ENCODE measurements at regions not wholly inside any gene's neighbourhood (a gene's known extent, or its start where the extent isn't known, plus 50 kb on each side); places are given as distances from the start of the nearest gene placed in this dataset.
"Not testable (repeated sequence)": the region's sequence is repeated elsewhere in the genome, so short reads cannot be mapped to it uniquely, and the experiment has no call there.

DNA sequence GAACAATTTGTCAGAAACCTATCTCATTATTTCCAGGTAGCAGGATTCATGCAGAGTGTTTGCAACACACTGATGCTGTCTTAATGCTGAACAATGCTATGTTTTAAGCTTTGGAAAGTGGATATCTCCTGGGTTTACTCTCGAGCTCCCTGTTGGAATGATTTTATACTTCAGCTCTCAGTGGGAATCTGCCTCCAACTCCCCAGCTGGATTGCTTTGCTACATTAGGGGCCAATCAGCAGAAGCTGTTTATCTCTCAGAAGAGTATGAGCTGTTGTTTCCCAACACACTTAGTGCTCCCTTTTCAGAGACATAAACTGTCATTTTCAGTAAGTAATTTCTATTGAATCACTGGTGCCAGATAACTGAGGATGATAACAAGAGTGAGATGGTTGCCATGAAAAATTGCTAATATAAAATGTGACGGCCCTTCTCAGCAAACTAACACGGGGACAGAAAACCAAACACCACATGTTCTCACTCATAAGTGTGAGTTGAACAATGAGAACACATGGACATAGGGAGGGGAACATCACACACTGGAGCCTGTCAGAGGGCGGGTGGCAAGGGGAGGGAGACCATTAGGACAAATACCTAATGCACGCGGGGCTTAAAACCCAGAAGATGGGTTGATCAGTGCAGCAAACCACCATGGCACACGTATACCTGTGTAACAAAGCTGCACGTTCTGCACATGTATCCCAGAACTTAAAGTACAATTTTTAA is 265.9 kb upstream of the RUNX1 start:
- no peak for DNase-seq (ENCODE audit: low spot score)

GRCh38 chr21:35311985-35312384 is 262.9 kb upstream of the RUNX1 start:
- no peak for DNase-seq (ENCODE audit: low spot score)

DNA sequence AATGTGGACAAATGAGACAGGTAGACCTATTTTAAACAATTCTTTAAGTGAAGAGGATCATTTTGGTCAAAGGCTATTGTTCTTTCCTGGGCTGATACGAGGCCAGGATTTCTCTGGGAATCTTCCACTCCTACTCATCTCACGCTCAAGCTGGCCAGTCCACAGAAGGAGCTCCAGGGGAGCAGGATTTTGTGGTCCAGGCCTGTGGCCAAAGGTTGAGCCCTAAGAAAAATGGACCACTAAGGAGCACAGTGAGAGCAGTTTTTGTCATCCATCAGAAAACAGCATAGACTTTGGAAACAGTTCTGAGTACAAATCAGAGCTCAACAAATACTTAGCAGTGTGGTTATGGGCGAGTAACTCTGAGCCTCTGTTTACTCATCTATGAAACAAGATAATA is 260.2 kb upstream of the RUNX1 start:
- DNase-seq (ENCODE audit: low spot score): no peak

DNA sequence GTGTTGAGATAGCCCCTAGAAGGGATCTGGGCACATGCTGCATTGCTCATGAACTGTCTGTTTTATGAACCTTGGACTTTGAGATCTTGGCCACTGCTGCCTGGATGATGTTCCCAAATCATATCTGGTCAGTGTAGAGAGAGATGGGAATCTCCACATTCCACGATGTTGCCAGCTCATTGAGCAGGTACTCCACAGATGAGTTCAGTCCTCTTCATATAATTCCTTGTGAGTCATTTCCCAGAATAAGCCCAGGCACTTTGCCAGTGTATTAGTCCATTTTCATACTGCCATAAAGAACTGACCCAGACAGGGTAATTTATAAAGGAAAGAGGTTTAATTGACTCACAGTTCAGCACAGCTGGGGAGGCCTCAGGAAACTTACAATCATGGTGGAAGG is 254.0 kb upstream of the RUNX1 start:
- no peak for DNase-seq (ENCODE audit: low spot score)

- DNase-seq (ENCODE audit: low spot score): no peak
Observed at GRCh38 chr21:35298757-35299156, 249.7 kb upstream of the RUNX1 start.

GRCh38 chr21:35297665-35298064 is 248.6 kb upstream of the RUNX1 start:
- no peak for DNase-seq (ENCODE audit: low spot score)

GRCh38 chr21:35294231-35294898 is 245.3 kb upstream of the RUNX1 start:
- DNase-seq (ENCODE audit: low spot score): no peak

- no peak for DNase-seq (ENCODE audit: low spot score)
Observed at GRCh38 chr21:35291973-35292627, 243.0 kb upstream of the RUNX1 start.

- no peak for DNase-seq (ENCODE audit: low spot score)
Observed at GRCh38 chr21:35291034-35291433, 241.9 kb upstream of the RUNX1 start.

DNA sequence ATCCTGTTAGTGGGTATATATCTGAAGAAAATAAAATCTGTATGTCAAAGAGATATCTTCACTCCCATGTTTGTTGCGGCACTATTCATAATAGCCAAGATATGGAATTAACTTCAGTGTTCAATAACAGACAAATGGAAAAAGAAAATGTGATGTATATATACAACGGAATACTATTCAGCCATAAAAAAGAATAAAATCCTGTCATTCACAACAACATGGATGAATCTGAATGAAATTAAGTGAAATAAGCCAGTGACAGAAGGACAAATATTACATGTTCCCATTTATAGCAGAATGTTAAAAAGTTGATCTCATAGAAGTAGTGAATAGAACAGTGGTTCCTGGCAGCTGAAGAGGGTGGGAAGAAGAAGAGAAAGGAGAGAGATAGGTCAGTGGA is 239.1 kb upstream of the RUNX1 start:
- no peak for DNase-seq (ENCODE audit: low spot score)

- no peak for DNase-seq (ENCODE audit: low spot score)
Observed at GRCh38 chr21:35284199-35284598, 235.1 kb upstream of the RUNX1 start.

GRCh38 chr21:35282944-35283343 is 233.8 kb upstream of the RUNX1 start:
- DNase-seq (ENCODE audit: low spot score): no peak

DNA sequence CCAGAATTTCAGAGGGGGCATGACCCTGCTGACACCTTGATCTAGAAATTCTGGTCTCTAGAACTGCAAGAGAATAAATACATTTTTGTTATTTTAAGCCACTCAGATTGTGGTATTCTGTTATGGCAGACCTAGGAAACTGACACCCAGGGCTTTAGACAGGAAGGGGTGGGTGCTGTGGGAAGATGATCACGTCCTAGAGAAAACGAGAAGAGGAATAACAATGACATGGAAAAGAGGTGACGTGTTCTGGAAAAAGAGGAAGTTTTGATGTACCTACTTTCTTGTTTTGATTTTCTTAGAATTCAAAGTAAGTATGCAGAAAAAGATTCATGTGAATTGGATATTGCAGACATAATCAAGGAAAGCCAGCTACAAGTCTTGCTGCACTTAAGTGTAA is 232.9 kb upstream of the RUNX1 start:
- DNase-seq (ENCODE audit: low spot score): no peak

GRCh38 chr21:35280231-35280630 is 231.1 kb upstream of the RUNX1 start:
- DNase-seq (ENCODE audit: low spot score): no peak

- DNase-seq (ENCODE audit: low spot score): no peak
Observed at GRCh38 chr21:35275776-35276175, 226.7 kb upstream of the RUNX1 start.

- DNase-seq (ENCODE audit: low spot score): no peak
Observed at GRCh38 chr21:35274923-35275322, 225.8 kb upstream of the RUNX1 start.

DNA sequence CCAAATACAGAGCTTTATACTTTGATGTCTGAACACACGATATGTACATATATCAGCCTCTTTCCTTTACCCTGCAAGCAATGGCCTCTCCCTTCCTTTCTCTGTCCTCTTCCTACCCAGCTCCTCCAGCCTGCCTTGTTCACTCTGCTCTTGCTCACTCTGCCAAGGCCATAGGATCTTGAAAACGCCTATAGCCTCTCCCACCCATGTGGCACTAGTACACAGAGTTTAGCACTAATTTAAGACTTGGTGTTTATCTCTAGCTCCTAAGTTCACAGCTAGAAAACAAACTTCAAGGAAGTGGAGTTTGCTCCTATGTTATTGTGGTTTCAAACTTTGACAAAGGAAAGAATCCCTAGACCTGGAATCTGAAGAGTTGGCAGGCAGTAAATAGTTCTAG is 225.0 kb upstream of the RUNX1 start:
- no peak for DNase-seq (ENCODE audit: low spot score)

DNA sequence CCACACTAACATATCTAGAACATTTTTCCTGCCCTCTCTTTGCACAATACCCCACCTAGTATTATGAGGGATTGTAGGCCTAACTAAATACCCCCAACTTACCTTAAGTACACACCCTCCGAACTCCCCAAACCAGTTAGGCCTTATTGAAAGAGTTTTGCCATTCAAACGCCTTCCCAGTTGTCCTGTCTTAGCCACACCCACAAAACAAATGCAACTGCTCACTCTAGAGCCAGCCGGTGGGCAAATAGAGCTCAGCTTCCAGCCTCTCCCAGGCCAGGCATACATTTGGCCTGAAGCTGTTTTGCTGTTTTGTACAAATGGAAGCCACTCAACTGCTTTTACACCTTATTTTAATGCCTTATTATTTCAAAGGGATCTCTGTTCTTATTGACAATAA is 224.2 kb upstream of the RUNX1 start:
- DNase-seq (ENCODE audit: low spot score): no peak

- DNase-seq (ENCODE audit: low spot score): not testable (repeated sequence)
Observed at GRCh38 chr21:35271344-35272118, 222.4 kb upstream of the RUNX1 start.

GRCh38 chr21:35268817-35269216 is 219.7 kb upstream of the RUNX1 start:
- no peak for DNase-seq (ENCODE audit: low spot score)

DNA sequence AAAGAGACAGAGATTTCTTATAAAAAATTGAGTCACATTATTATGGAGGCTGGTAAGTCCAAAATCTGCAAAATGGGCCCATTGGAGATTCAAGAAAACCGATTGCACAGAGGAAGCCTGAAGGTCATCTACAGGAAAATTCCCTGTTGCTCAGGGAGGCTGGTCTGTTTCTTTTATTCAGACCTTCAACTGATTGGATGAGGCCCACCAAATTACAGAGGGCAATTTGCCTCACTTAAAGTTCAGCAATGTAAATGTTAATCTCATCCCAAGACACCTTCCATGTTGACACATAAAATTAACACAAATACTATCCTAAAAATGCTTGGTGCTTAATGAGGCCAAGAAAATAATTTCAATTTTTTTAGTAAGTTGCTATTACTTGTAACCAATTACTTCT is 219.2 kb upstream of the RUNX1 start:
- DNase-seq (ENCODE audit: low spot score): no peak

DNA sequence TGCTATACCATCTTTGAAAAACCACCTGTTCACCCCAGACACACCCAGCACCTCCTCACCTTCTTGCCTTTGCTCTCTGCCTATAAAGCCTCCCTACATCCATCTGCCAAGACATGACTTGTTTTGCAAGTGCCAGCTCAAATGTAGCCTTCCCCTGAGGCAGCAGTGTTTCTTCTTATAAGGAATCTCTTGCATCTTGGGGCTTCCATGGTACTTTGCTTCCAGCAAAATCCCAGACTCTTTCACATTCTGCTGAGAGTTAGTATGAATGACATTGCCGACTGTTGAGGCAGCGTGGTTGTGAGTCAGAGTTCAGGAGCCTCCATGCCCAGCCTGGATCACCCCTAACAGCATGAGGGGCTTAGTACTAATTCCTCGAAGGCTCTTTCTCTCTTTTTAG is 217.4 kb upstream of the RUNX1 start:
- no peak for DNase-seq (ENCODE audit: low spot score)

All from CD4-positive, alpha-beta T cell treated with Interleukin-2 at 100 ng/mL for 4 hours (primary cell).